Right atrium auricular region (tissue), 2 donors: ENCODE measurements at regions not wholly inside any gene's neighbourhood (a gene's known extent, or its start where the extent isn't known, plus 50 kb on each side); places are given as distances from the start of the nearest gene placed in this dataset.

Experiments
- DNase-seq: peaks from one replicate; pipeline ENCODE4 v3.0.0-alpha.2; 2019; ENCODE audit warnings: low spot score
- H3K27ac ChIP-seq, 2 donors: fragments of 200-600 bp; sonication (generic); 1 replicate in 1 of 2; 2 replicates in 1 of 2; pipeline ENCODE4 v1.5.1; 2016 to 2019
- H3K27me3 ChIP-seq, 2 donors: fragments of 200-600 bp; sonication (generic); one replicate each; pipeline versions ENCODE4 v1.5.1 to v1.6.0; 2017 to 2019
- H3K36me3 ChIP-seq: fragments of 200-600 bp; sonication (generic); one replicate; pipeline ENCODE4 v1.5.1; 2016
- H3K4me1 ChIP-seq, 2 donors: fragments of 200-600 bp; sonication (generic); one replicate each; pipeline versions ENCODE4 v1.5.1 to v1.6.0; 2017 to 2019
- H3K4me3 ChIP-seq, 2 donors: fragments of 200-600 bp; sonication (generic); 1 replicate in 1 of 2; 2 replicates in 1 of 2; pipeline ENCODE4 v1.5.1; 2017 to 2019; ENCODE audit warnings: mild to moderate bottlenecking in 1 of 2, moderate library complexity in 1 of 2
- H3K9me3 ChIP-seq, 2 donors: fragments of 200-600 bp; sonication (generic); one replicate each; pipeline ENCODE4 v1.5.1; 2019
- TF ChIP-seq, protein P1 (sequence below), 2 donors: fragments of 200-600 bp; sonication (generic); IDR thresholded peaks; one replicate each; pipeline ENCODE4 v1.5.1; 2019; ENCODE audit warnings: antibody characterized with exemption in 2 of 2

- no peaks in the 10 kb centered on the region for H3K9me3 ChIP-seq
- TF ChIP-seq, protein P1, sequence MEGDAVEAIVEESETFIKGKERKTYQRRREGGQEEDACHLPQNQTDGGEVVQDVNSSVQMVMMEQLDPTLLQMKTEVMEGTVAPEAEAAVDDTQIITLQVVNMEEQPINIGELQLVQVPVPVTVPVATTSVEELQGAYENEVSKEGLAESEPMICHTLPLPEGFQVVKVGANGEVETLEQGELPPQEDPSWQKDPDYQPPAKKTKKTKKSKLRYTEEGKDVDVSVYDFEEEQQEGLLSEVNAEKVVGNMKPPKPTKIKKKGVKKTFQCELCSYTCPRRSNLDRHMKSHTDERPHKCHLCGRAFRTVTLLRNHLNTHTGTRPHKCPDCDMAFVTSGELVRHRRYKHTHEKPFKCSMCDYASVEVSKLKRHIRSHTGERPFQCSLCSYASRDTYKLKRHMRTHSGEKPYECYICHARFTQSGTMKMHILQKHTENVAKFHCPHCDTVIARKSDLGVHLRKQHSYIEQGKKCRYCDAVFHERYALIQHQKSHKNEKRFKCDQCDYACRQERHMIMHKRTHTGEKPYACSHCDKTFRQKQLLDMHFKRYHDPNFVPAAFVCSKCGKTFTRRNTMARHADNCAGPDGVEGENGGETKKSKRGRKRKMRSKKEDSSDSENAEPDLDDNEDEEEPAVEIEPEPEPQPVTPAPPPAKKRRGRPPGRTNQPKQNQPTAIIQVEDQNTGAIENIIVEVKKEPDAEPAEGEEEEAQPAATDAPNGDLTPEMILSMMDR (IDR thresholded peaks at IDR 0.05): no peak
- peaks cover 0 to 22% of the 10 kb centered on the region in 2 donors for H3K4me1 ChIP-seq
- no peak overlapping the region for H3K4me3 ChIP-seq
- no peaks in the 10 kb centered on the region for H3K36me3 ChIP-seq
- no peak overlapping the region for H3K27ac ChIP-seq
- no peaks in the 10 kb centered on the region for H3K27me3 ChIP-seq
- no peak for DNase-seq
Measured at GRCh38 chr10:110407301-110408170, 90.2 kb upstream of the DUSP5 start.

DNA sequence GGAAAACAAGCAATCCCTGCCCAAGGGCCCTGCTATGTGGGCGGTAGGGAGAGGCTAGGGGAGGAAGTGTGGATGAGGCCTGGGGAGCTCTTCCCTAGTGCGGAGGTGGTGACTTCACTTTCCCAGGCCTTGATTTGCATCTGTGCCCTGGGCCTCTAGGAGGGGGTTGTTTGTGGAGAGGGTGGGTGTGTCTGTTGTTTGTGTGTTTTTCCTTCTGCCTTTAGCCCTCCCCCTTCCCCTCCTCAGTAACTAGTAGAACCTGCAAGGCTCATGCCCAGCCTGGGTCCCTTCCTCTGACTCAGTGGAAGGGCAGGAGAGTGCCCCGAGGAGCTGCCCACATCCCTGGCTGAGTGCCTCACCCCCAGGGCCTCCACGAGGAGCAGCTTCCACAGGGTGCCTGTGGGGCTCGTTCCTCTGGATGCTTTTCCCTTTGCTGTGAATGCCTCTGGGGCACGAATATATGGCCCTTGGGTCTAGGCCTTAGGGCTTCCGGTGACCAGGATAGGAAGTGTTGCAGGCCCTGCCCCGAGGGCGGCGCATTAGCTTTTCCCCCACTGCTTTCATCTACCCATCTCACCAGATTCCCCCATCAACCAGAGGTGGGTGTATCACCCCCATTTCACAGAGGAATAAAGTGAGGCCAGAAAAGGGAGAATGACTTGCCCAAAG, 89.4 kb upstream of the DUSP5 start:
- Histone ChIP-seq H3K9me3 (no peaks in the 10 kb centered on the region), H3K27me3 (no peaks in the 10 kb centered on the region), H3K36me3 (no peaks in the 10 kb centered on the region), H3K4me3 (no peak overlapping the region), H3K4me1 (peaks cover 0 to 22% of the 10 kb centered on the region in 2 donors), H3K27ac (no peak overlapping the region)
- TF ChIP-seq, protein P1 (IDR thresholded peaks at IDR 0.05): no peak
- no peak for DNase-seq

DNA sequence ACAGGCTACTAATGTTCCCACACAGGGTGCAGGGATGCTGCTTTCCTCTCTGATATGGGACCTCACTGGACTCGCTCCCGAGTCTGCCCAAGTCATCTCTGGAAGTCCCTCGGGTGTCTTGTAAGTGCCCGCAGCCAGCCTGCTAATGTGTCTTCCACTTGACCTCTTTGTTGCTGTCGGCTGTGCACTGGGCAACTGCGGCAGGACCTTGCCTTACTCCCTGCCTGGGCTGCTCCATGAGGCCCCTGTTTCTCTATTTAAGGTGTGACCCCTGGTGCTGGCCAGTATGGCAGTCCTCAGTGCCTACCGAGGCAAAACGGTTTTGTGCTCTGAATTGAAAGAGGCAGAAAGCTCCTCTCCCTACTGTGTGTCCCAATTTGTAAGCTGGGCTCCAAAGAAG, 88.8 kb upstream of the DUSP5 start:
- TF ChIP-seq, protein P1 (IDR thresholded peaks at IDR 0.05): no peak
- Histone ChIP-seq H3K9me3 (no peaks in the 10 kb centered on the region), H3K4me1 (peaks cover 0 to 26% of the 10 kb centered on the region in 2 donors), H3K27me3 (no peaks in the 10 kb centered on the region), H3K4me3 (no peak overlapping the region), H3K36me3 (no peaks in the 10 kb centered on the region), H3K27ac (no peak overlapping the region)
- no peak for DNase-seq

DNA sequence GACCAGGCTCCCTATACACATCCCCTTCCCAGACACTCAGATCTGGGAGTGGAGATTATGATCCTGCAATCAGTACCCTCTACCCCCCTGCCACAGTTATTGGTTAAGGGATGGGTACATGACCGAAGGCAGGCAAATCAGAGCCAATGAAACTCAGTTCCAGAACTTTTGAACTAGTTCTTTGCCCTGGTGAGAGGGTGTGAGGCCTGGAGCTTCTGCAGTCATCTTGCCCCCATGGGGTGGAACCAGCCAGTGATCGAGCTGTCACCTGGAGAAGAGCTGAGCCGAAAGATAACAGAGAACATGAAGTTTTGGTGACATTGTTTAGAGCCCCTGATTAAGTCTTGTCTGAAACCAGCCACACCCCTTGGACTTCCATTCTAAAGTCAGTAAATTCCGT, 88.2 kb upstream of the DUSP5 start:
- TF ChIP-seq, protein P1 (IDR thresholded peaks at IDR 0.05): no peak
- H3K27me3 ChIP-seq: no peaks in the 10 kb centered on the region
- H3K4me1 ChIP-seq: peaks cover 0 to 31% of the 10 kb centered on the region in 2 donors
- H3K36me3 ChIP-seq: no peaks in the 10 kb centered on the region
- DNase-seq: no peak
- no peak overlapping the region for H3K27ac ChIP-seq
- no peaks in the 10 kb centered on the region for H3K9me3 ChIP-seq
- H3K4me3 ChIP-seq: no peak overlapping the region

DNA sequence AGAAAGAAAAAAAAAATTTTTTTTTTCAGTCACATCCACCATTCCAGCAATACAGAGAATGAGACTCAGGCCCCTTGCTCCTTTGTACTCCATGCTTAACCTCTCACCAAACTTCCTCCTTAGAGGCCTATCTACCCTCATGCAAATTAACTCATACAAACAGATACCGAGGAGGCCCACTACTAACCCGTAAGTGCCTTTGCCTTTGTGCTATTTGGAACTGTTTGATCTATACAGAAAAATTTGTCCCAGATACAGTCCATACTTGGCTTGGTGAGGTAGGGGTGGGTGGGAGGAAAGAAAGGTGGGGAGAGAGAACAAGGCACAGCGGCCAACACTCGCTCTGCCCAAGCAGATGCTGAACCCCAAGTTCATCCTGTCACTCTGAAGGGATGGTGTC, 87.8 kb upstream of the DUSP5 start:
- Histone ChIP-seq H3K4me3 (no peak overlapping the region), H3K27me3 (no peaks in the 10 kb centered on the region), H3K27ac (peak overlapping the region in 1 of 2 donors; percentile 43), H3K36me3 (no peaks in the 10 kb centered on the region), H3K4me1 (peaks cover 0 to 30% of the 10 kb centered on the region in 2 donors), H3K9me3 (no peaks in the 10 kb centered on the region)
- TF ChIP-seq, protein P1 (IDR thresholded peaks at IDR 0.05): no peak
- no peak for DNase-seq
